ENCODE measurements at regions not wholly inside any gene's neighbourhood (a gene's known extent, or its start where the extent isn't known, plus 50 kb on each side); places are given as distances from the start of the nearest gene placed in this dataset.

GRCh38 chr20:60658681-60659080, 593.4 kb upstream of the CDH4 start:
- DNase-seq = no peak

GRCh38 chr20:60659240-60659639, 592.8 kb upstream of the CDH4 start:
- no peak for DNase-seq

DNA sequence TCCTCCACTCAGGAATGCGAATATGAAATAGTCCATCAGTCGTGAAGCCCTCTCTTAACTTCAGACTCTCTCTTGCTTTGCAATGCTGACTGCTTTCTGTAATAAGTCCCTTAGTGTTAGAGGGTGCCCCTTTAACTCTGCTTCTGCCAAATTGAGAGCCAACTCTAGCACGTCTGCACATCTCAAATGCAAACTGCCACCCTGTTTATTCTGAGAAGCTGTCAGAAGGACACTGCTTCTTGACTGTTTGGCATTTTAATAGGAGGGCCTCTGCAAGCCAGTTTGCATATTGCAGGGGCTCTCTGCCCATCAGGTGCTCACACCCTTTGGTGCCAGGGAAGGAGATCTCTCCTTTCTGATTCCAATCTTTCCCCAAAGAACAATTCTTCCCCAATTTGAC, 589.8 kb upstream of the CDH4 start:
- no peak for DNase-seq

DNA sequence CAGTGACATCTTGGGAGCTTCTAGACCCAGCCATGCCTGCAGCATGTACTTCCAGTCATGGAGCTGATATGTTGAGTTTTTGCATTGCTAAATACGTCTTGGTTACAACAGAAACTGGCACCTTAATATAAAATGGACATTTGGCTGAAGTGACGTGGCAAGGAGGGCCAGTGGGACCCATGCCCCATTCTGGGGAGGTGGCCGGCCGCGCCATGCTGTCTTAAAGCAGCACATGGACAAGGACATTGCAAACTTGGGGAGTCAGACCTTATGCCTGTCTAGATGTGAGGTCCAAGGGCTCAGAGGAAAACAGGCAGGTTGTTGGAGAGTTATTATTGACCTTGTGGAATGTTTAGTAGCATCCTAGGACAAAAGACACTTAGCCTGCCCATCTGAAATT, 588.0 kb upstream of the CDH4 start:
- DNase-seq = no peak

DNA sequence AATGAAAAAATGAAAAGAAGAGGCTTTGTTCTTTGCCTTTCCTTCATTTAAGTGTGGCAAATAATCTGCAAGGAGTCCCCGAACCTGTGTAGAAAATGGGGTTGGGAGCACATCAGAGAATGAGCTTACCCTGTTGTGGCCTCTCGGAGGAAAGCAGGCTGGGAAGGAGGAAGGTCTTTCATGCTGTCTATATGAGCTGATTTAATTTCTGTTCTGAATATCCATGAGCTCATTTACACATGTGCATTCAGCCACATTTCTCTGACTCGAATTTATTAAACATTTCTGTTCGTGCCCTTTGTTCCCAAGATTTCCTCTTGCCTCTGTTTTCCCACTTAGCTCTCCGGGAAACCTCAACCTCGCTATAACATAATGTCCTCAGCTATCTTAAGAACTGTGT, 584.4 kb upstream of the CDH4 start:
- no peak for DNase-seq

DNA sequence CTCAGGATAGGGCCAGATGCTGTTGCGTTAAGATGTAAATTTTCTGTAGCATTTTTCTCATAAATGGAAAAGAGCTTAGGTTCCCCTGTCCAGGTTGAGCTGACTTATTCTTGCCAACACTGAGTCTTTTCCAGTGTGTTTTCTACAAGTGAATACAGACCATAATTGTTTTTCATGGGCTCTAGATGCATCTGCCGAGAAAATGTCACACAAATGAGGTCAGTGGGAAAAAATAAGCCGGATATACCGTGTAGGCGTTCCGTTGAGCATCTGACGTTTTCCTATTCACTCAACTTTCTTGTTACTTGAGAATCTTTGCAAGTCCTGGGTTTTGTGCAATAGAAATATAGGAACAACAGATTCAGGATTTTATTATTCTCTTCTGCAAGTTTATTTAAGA, 582.9 kb upstream of the CDH4 start:
- DNase-seq = no peak

- DNase-seq = no peak
Observed at GRCh38 chr20:60676011-60676410, 576.0 kb upstream of the CDH4 start.

DNA sequence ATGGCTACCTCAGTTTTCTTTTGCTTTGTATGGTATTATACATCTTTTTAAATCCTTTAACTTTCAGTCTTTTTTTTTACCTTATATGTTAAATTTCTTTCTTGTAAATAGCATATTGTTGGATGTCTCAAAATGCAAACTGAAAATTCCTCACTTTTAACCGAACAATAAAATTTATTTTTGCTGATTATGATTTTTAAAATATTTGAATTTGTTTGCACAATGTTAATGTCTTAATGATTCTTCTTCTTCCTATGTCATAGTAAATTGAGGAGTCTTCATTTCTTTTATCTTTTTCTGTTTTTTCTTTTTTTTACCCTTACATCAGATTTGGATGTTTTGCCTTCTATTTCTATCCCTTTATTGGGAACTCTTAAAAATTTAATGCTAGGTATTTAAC, 574.2 kb upstream of the CDH4 start:
- DNase-seq = no peak

DNA sequence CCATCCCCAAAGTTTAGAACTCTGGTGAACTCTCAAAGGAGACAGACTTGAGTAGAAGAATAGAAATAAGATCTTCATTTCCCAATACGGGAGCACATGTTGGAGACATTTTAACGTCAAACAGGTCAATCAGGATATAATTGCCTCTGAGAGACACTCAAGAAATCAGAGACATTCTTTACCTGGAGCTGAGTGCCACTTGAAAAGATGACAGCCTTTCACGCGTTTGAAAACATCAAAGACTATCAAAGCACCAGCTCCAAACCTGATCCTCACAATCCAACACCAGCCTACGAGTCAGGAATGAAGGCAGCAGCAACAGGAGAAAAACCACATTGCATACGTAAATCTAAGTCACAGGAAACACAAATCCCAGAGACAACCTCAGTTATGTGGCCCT, 571.5 kb upstream of the CDH4 start:
- DNase-seq = no peak

GRCh38 chr20:60687213-60687612, 564.8 kb upstream of the CDH4 start:
- no peak for DNase-seq

DNA sequence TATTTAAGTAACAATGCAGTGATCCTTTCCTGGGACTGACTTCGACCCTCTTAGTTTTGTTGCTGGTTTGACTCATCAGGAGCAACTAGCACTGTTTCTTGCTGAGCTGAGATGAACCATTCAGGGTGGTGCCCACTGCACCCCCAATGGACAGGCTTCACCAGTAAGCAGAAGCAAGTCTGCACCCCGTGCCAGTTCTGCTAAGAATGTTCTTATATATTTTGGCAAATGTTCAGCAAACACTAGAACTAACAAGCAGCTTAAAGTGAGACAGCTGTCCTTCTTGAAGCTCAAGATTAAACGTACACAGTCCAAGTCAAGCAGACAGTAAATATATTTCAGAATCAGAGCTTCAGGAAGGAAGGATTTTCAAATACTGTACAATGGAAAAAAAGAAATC, 561.3 kb upstream of the CDH4 start:
- DNase-seq = no peak

- DNase-seq = no peak
Observed at GRCh38 chr20:60691966-60692615, 560.0 kb upstream of the CDH4 start.

GRCh38 chr20:60693496-60694133, 558.4 kb upstream of the CDH4 start:
- DNase-seq = no peak

- DNase-seq = no peak
Observed at GRCh38 chr20:60694763-60695162, 557.3 kb upstream of the CDH4 start.

DNA sequence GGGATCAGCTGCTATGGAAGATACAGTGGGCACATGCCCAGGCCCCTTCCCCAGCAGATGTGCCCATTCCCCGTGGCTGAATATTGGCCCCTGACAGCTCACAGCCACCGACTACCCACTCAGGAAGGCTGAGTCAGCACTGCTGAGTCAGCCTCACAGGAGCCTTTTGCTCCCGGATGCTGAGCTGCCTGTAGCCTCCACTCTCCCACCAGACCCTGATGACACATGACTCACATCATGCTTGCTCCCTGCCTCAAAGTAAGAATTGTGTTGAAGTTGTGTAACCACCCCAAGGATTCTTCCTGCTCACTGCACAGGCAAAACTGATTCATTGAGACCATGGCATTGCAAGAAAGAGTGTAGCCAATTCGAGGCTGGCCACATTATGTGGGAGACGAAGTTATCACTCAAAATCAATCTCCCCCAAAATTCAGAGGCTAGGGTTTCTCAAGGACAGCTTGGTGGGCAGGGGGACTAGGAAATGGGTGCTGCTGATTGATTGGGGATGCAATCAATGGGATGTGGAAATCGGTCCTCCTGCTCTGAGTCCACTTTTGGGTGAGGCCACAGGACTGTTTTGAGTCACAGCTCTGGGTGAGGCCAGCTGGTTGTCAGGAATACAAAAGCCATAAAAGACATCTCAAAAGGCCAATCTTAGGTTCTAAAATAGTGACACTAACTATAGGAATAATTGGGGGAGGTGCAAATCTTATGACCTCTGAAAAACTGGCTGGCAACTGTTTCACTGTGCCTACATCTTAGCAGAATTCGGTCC, 556.6 kb upstream of the CDH4 start:
- peak; percentile 84 for DNase-seq

DNA sequence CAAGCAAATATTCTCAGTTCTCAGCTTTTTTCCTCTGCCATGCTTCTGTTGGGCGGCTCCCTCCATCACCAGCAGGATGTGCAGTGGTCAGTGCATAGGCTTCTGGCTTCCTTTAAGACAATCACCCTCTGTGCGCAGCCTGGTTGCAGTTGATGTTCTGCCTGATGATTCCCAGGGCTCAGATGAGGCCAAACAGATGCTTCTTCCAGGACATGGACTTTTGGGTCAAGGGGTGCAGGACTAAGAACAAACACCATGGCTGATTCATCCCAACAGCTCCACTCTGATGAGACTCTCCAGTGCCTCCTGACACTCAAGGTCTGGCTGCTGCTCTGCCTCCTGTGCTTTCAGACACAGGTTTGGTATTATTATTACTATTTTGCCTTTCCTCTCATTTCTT, 554.8 kb upstream of the CDH4 start:
- DNase-seq = peak; percentile 9

GRCh38 chr20:60700728-60701127, 551.3 kb upstream of the CDH4 start:
- no peak for DNase-seq

DNA sequence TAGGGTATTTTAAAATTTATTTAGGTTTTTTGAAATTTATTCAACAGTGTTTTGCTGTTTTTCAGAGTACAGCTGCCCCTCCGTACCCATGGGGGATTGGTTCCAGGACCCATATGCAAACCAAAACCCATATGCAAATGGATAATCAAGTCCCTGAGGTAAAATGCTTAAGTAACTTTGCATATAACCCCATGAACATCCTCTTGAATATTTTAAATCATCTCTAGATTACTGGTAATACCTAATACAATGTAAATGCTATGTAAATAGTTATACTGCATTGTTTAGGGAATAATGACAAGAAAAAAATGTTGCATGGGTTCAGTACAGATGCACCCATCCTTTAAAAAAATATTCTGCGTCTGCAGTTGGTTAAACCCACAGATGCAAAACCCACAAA, 547.9 kb upstream of the CDH4 start:
- no peak for DNase-seq

DNA sequence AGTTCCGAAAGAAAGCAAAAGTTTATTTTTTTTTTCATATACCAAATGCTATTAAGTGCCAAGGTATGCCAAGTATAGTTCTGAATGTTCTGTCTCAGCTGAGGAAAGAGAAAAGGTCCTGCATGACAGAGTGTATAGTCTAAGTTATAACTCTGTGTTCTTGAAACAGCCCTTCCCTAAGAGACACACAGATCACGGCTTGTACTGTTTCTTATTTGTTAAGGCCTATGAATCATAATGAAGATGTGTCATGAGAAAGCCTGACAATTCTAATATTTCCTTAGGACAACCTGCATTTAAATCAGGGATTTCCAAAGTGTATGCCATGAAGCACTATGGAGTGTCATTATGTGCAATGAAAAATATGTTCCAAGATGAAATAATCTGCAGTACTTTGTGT, 538.7 kb upstream of the CDH4 start:
- DNase-seq = no peak

DNA sequence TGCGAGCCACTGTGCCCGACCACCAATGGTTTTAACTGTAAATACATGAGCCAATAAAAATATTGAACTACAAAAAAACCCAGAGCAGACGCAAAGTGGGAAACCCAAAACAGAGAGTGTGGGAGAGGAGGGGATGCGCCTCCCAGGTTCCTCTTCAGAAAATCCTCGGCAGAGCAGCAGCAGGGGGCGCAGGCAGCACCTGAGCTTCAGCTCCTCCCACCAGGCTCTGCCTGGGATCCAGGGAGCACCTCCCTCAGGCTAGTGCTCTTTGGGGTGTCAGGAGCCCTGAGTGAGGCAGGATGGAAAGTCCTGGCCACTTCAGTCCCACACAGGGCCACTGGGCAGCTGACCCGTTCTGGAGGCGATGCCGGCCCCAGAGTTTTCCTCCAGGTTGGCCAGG, 536.9 kb upstream of the CDH4 start:
- no peak for DNase-seq

GRCh38 chr20:60718743-60719480, 533.1 kb upstream of the CDH4 start:
- DNase-seq = no peak

DNA sequence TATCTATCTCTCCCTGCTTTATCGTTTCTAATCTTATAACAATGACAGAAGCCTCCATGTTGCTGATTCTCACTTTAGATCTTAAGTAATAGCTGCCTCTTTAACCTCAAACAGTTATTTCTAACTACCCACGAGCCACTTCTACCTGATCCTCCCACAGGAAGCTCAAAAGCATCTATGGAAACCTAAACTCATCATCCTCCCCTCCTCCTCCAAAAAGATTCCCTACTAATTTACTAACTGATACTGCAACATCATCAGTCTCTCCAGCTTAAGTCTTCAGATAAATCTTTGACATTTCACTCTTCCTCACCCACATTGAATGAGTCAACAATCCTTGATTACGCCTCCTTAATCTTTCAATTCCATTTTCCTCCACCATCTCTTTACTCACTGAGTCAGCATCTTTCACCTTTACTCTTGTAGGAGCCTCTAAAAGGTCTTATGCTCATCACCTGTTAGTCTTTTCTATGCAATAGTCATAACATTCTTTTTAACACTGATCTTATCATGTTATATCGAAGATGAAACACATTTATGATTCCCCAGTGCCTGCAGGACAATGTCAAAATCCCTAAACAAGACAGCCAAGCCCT, 526.7 kb upstream of the CDH4 start:
- DNase-seq = no peak

- DNase-seq = no peak
Observed at GRCh38 chr20:60727425-60727824, 524.6 kb upstream of the CDH4 start.
